ENCODE measurements at regions not wholly inside any gene's neighbourhood (a gene's known extent, or its start where the extent isn't known, plus 50 kb on each side); places are given as distances from the start of the nearest gene placed in this dataset.

GRCh38 chr11:111120696-111121302 lies 124.7 kb upstream of the POU2AF2 start:
- TF ChIP-seq CTCF (IDR thresholded peaks at IDR 0.05) (no peak), MYBL2 (CRISPR knock-in tag; IDR thresholded peaks at IDR 0.05) (no peak), USF1 (CRISPR knock-in tag; IDR thresholded peaks at IDR 0.05) (no peak), FOXJ3 (CRISPR knock-in tag; IDR thresholded peaks at IDR 0.05; ENCODE audit: borderline replicate concordance) (no peak), NR3C1 (CRISPR knock-in tag; conservative IDR thresholded peaks at IDR 0.05; ENCODE audit: low read depth) (no peak), ZBTB43 (CRISPR knock-in tag; IDR thresholded peaks at IDR 0.05) (no peak)
- TF ChIP-seq, protein P1, sequence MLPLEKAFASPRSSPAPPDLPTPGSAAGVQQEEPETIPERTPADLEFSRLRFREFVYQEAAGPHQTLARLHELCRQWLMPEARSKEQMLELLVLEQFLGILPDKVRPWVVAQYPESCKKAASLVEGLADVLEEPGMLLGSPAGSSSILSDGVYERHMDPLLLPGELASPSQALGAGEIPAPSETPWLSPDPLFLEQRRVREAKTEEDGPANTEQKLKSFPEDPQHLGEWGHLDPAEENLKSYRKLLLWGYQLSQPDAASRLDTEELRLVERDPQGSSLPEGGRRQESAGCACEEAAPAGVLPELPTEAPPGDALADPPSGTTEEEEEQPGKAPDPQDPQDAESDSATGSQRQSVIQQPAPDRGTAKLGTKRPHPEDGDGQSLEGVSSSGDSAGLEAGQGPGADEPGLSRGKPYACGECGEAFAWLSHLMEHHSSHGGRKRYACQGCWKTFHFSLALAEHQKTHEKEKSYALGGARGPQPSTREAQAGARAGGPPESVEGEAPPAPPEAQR (CRISPR knock-in tag; IDR thresholded peaks at IDR 0.05), result no peak
